Loucy (cell line): ENCODE measurements at regions not wholly inside any gene's neighbourhood (a gene's known extent, or its start where the extent isn't known, plus 50 kb on each side); places are given as distances from the start of the nearest gene placed in this dataset.
A peak's percentile ranks its signal among the peaks of the same experiment; 100 is the strongest.

Experiments
- EZH2phosphoT487 ChIP-seq: fragments of 200-600 bp; IDR thresholded peaks from 2 replicates; pipeline ENCODE4 v1.6.1; 2018; ENCODE audit warnings: antibody characterized with exemption, mild to moderate bottlenecking, moderate library complexity, borderline replicate concordance
- TF ChIP-seq, protein P1 (sequence below): fragments of 200-600 bp; sonication (generic); conservative IDR thresholded peaks from 2 replicates; pipeline ENCODE4 v1.5.1; 2014; ENCODE audit warnings: mild to moderate bottlenecking, antibody characterized with exemption, low read length

DNA sequence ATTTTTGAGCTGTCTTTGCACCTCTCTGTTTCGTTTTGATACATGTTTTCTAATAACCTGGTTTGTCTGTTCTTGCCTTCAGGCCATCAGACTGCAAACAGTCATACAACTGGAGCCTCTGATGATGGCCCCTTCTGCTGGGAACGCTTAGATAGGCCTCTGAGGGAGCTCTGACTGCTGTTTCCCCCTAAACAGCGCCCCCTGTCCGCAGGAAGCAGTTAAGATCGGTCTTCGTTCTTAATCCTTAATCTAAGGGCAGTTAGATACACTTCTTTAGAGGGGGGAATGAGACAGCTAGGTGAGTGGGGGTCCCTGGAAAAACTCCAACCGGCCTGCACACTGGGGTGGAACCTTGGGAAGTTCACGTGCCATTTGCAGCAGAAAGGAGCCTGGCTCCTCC is 1338.8 kb upstream of the SEL1L start:
- TF ChIP-seq EZH2phosphoT487, result no peak
- TF ChIP-seq, protein P1, sequence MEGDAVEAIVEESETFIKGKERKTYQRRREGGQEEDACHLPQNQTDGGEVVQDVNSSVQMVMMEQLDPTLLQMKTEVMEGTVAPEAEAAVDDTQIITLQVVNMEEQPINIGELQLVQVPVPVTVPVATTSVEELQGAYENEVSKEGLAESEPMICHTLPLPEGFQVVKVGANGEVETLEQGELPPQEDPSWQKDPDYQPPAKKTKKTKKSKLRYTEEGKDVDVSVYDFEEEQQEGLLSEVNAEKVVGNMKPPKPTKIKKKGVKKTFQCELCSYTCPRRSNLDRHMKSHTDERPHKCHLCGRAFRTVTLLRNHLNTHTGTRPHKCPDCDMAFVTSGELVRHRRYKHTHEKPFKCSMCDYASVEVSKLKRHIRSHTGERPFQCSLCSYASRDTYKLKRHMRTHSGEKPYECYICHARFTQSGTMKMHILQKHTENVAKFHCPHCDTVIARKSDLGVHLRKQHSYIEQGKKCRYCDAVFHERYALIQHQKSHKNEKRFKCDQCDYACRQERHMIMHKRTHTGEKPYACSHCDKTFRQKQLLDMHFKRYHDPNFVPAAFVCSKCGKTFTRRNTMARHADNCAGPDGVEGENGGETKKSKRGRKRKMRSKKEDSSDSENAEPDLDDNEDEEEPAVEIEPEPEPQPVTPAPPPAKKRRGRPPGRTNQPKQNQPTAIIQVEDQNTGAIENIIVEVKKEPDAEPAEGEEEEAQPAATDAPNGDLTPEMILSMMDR, result peak; percentile 58
